Omental fat pad (tissue), 3 donors: ENCODE measurements at regions not wholly inside any gene's neighbourhood (a gene's known extent, or its start where the extent isn't known, plus 50 kb on each side); places are given as distances from the start of the nearest gene placed in this dataset.

Experiments used
- ATAC-seq: fragments of 150-250 bp; one replicate; pipeline ENCODE4 v1.9.1; 2016; ENCODE audit warnings: mild to moderate bottlenecking, moderate library complexity; ENCODE audit not compliant: low FRiP score
- DNase-seq: peaks from one replicate; pipeline ENCODE4 v3.0.0-alpha.2; 2019; ENCODE audit warnings: low spot score
- CTCF ChIP-seq, 3 donors: fragments of 450-650 bp; IDR thresholded peaks; one replicate each; pipeline ENCODE4 v1.5.1; 2016 to 2017; ENCODE audit warnings: antibody characterized with exemption in 3 of 3, mild to moderate bottlenecking in 3 of 3, moderate library complexity in 2 of 3

- ATAC-seq, result peak; percentile 80
- no peak for TF ChIP-seq CTCF (IDR thresholded peaks at IDR 0.05)
- no peak for DNase-seq
These were observed 120.9 kb downstream of the SINHCAF start for GRCh38 chr12:31205054-31205453.

- DNase-seq, result no peak
- no peak for ATAC-seq
- no peak for TF ChIP-seq CTCF (IDR thresholded peaks at IDR 0.05)
These were observed 119.8 kb downstream of the SINHCAF start for GRCh38 chr12:31206038-31206670.

- ATAC-seq (no peak), DNase-seq (no peak)
- TF ChIP-seq CTCF (IDR thresholded peaks at IDR 0.05), result no peak
These were observed 118.0 kb downstream of the SINHCAF start for GRCh38 chr12:31207799-31208465.

GRCh38 chr12:31210104-31210503, 115.8 kb downstream of the SINHCAF start:
- TF ChIP-seq CTCF (IDR thresholded peaks at IDR 0.05), result no peak

GRCh38 chr12:31210541-31210940, 115.4 kb downstream of the SINHCAF start:
- no peak for TF ChIP-seq CTCF (IDR thresholded peaks at IDR 0.05)
- no peak for ATAC-seq
- no peak for DNase-seq

More at GRCh38 chr12:31210104-31210503, 115.8 kb downstream of the SINHCAF start:
- DNase-seq (no peak), ATAC-seq (no peak)

GRCh38 chr12:31214626-31215517, 111.1 kb downstream of the SINHCAF start:
- no peak for DNase-seq
- no peak for TF ChIP-seq CTCF (IDR thresholded peaks at IDR 0.05)
- no peak for ATAC-seq
